ENCODE measurements at regions not wholly inside any gene's neighbourhood (a gene's known extent, or its start where the extent isn't known, plus 50 kb on each side); places are given as distances from the start of the nearest gene placed in this dataset.

GRCh38 chr22:26894766-26895485 lies 237.5 kb downstream of the MIAT start:
- DNase-seq: no peak

- no peak for DNase-seq
Measured at GRCh38 chr22:26897384-26897783, 240.0 kb downstream of the MIAT start.

GRCh38 chr22:26898946-26899605 lies 241.7 kb downstream of the MIAT start:
- DNase-seq: no peak

- DNase-seq: no peak
Measured at GRCh38 chr22:26900787-26901186, 243.4 kb downstream of the MIAT start.

GRCh38 chr22:26901198-26901816 lies 243.9 kb downstream of the MIAT start:
- DNase-seq: no peak

GRCh38 chr22:26902401-26903029 lies 245.1 kb downstream of the MIAT start:
- DNase-seq: no peak

GRCh38 chr22:26903030-26903856 lies 245.9 kb downstream of the MIAT start:
- DNase-seq: no peak

- DNase-seq: no peak
Measured at GRCh38 chr22:26904483-26904882, 247.1 kb downstream of the MIAT start.

- DNase-seq: no peak
Measured at GRCh38 chr22:26905076-26905475, 247.7 kb downstream of the MIAT start.

GRCh38 chr22:26905640-26906039 lies 248.3 kb downstream of the MIAT start:
- no peak for DNase-seq

GRCh38 chr22:26906464-26906863 lies 249.1 kb downstream of the MIAT start:
- DNase-seq: no peak

GRCh38 chr22:26907366-26907765 lies 250.0 kb downstream of the MIAT start:
- no peak for DNase-seq

GRCh38 chr22:26910845-26911244 lies 253.5 kb downstream of the MIAT start:
- DNase-seq: no peak

GRCh38 chr22:26912655-26913345 lies 255.4 kb downstream of the MIAT start:
- DNase-seq: no peak

- no peak for DNase-seq
Measured at GRCh38 chr22:26914519-26915185, 257.3 kb downstream of the MIAT start.

- no peak for DNase-seq
Measured at GRCh38 chr22:26916236-26916635, 258.8 kb downstream of the MIAT start.

- no peak for DNase-seq
Measured at GRCh38 chr22:26918226-26918625, 260.8 kb downstream of the MIAT start.

- DNase-seq: no peak
Measured at GRCh38 chr22:26921726-26922125, 264.3 kb downstream of the MIAT start.

- no peak for DNase-seq
Measured at GRCh38 chr22:26922806-26923205, 265.4 kb downstream of the MIAT start.

GRCh38 chr22:26923531-26923930 lies 266.1 kb downstream of the MIAT start:
- DNase-seq: no peak

GRCh38 chr22:26927821-26928220 lies 270.4 kb downstream of the MIAT start:
- DNase-seq: no peak

- no peak for DNase-seq
Measured at GRCh38 chr22:26931471-26931870, 274.1 kb downstream of the MIAT start.
